Endothelial cell of umbilical vein (primary cell): ENCODE measurements at regions not wholly inside any gene's neighbourhood (a gene's known extent, or its start where the extent isn't known, plus 50 kb on each side); places are given as distances from the start of the nearest gene placed in this dataset.

Experiments used
- BruUV-seq: library from RNA; stranded (reverse); fragments of 400-500 nt; replicated peaks from 2 replicates; lab custom pipeline; 2021; lab: Mats Ljungman, UMichigan
- CTCF ChIA-PET: fragments of 300-600, 350-600 bp; sonication (Branson Sonifier 250); formaldehyde crosslinking; loops from one replicate; lab custom pipeline; 2021; ENCODE audit warnings: antibody characterized with exemption, inconsistent platforms; lab: Charles Lee
- POLR2A ChIA-PET: fragments of 300-600, 350-600 bp; sonication (Branson Sonifier 250); formaldehyde crosslinking; loops from one replicate; lab custom pipeline; 2021; ENCODE audit warnings: antibody characterized with exemption, inconsistent platforms; lab: Charles Lee
- DNase-seq: peaks from one replicate; pipeline ENCODE4 v3.0.0-alpha.2; 2011; ENCODE audit warnings: low read depth, low spot score
- FAIRE-seq: peaks from 2 replicates; lab custom pipeline; 2011; peaks lifted over from hg19 to GRCh38; lab: Jason Lieb, UNC
- H2AFZ ChIP-seq: 2 replicates; pipeline ENCODE4 v1.6.0; 2012; ENCODE audit warnings: low read depth, low read length, control low read depth, inconsistent platforms
- H3K27ac ChIP-seq: 2 replicates; pipeline ENCODE4 v1.5.1; 2011; ENCODE audit warnings: low read depth, mild to moderate bottlenecking, control low read depth, low read length, moderate library complexity; ENCODE audit not compliant: insufficient read depth
- H3K27me3 ChIP-seq, 2 experiments: 2 replicates each; pipeline versions ENCODE4 v1.6.0 to v1.6.1; 2011; ENCODE audit warnings: low read length in 2 of 2, mixed read lengths in 1 of 2; ENCODE audit not compliant: control insufficient read depth in 2 of 2, insufficient read depth in 2 of 2
- H3K36me3 ChIP-seq, 2 experiments: 2 replicates in 1 of 2; 3 replicates in 1 of 2; pipeline ENCODE4 v1.5.1; 2011; ENCODE audit warnings: low read length in 2 of 2, mild to moderate bottlenecking in 1 of 2, moderate library complexity in 1 of 2; ENCODE audit not compliant: control insufficient read depth in 2 of 2, insufficient read depth in 2 of 2; ENCODE audit errors: extremely low read depth in 1 of 2
- H3K4me1 ChIP-seq: 3 replicates; pipeline ENCODE4 v1.5.1; 2011; ENCODE audit warnings: mild to moderate bottlenecking, low read length; ENCODE audit not compliant: control insufficient read depth, insufficient read depth; ENCODE audit errors: extremely low read depth
- H3K4me2 ChIP-seq: 2 replicates; pipeline ENCODE4 v1.6.1; 2011; ENCODE audit warnings: low read length, control low read depth, mixed read lengths; ENCODE audit not compliant: insufficient read depth
- H3K4me3 ChIP-seq, 3 experiments: fragments of 200-600 bp in 1 of 3; sonication (generic), shearing (Covaris generic) in 1 of 3; replicated peaks in 1 of 3; 2 replicates each; pipeline ENCODE4 v1.5.1; 2011 to 2016; ENCODE audit warnings: control low read depth in 3 of 3, low read length in 3 of 3, mild to moderate bottlenecking in 2 of 3, inconsistent platforms in 1 of 3, low read depth in 1 of 3, moderate library complexity in 1 of 3; ENCODE audit not compliant: insufficient read depth in 1 of 3
- H3K79me2 ChIP-seq: 2 replicates; pipeline ENCODE4 v1.6.0; 2012; ENCODE audit warnings: low read length, inconsistent platforms; ENCODE audit not compliant: control insufficient read depth, insufficient read depth
- H3K9ac ChIP-seq: replicated peaks from 2 replicates; pipeline ENCODE3; 2011; ENCODE audit warnings: low read length, control low read depth; ENCODE audit not compliant: insufficient read depth; ENCODE audit errors: extremely low read depth
- H3K9me1 ChIP-seq: replicated peaks from 3 replicates; pipeline ENCODE4 v1.6.0; 2011; ENCODE audit warnings: mild to moderate bottlenecking, low read length; ENCODE audit not compliant: control insufficient read depth, insufficient read depth; ENCODE audit errors: extremely low read depth
- H3K9me3 ChIP-seq: replicated peaks from 2 replicates; pipeline ENCODE4 v1.5.1; 2012; ENCODE audit warnings: low read length, inconsistent platforms; ENCODE audit not compliant: control insufficient read depth, insufficient read depth
- H4K20me1 ChIP-seq: replicated peaks from 2 replicates; pipeline ENCODE3; 2011; ENCODE audit warnings: mild to moderate bottlenecking, low read length; ENCODE audit not compliant: control insufficient read depth, insufficient read depth; ENCODE audit errors: extremely low read depth
- CTCF ChIP-seq, 2 donors: IDR thresholded peaks; 1 replicate in 1 of 2; 2 replicates in 1 of 2; pipeline ENCODE4 v1.5.1; 2011; ENCODE audit warnings: low read length in 2 of 2, mild to moderate bottlenecking in 2 of 2, moderate library complexity in 2 of 2, control low read depth in 1 of 2, inconsistent platforms in 1 of 2, low read depth in 1 of 2; ENCODE audit not compliant: insufficient read depth in 1 of 2; ENCODE audit errors: extremely low read depth in 1 of 2
- EZH2 ChIP-seq: IDR thresholded peaks from 2 replicates; pipeline ENCODE4 v1.6.1; 2012; ENCODE audit warnings: borderline replicate concordance, low read depth, mild to moderate bottlenecking, moderate library complexity, low read length, inconsistent platforms; ENCODE audit not compliant: severe bottlenecking
- FOS ChIP-seq: IDR thresholded peaks from 2 replicates; pipeline ENCODE4 v1.6.1; 2011; ENCODE audit warnings: mild to moderate bottlenecking, low read length, moderate library complexity, borderline replicate concordance; ENCODE audit not compliant: insufficient read depth
- GATA2 ChIP-seq: IDR thresholded peaks from 2 replicates; pipeline ENCODE4 v1.7.0; 2011; ENCODE audit warnings: low read depth, mild to moderate bottlenecking, moderate library complexity, mixed read lengths, low read length; ENCODE audit not compliant: insufficient read length, insufficient read depth
- JUN ChIP-seq: IDR thresholded peaks from 2 replicates; pipeline ENCODE4 v1.6.1; 2011; ENCODE audit warnings: borderline replicate concordance, low read depth; ENCODE audit not compliant: insufficient read length, insufficient read depth
- MAX ChIP-seq: IDR thresholded peaks from 2 replicates; pipeline ENCODE4 v1.6.1; 2011; ENCODE audit not compliant: insufficient read depth, insufficient read length
- MYC ChIP-seq: IDR thresholded peaks from one replicate; pipeline ENCODE4 v1.6.1; 2011; ENCODE audit warnings: mild to moderate bottlenecking, low read depth, low read length
- POLR2A ChIP-seq: IDR thresholded peaks from 2 replicates; pipeline ENCODE4 v1.6.1; 2012; ENCODE audit warnings: low read depth, mild to moderate bottlenecking, control low read depth, low read length
- POLR2AphosphoS5 ChIP-seq: IDR thresholded peaks from 2 replicates; pipeline ENCODE4 v1.6.1; 2012; ENCODE audit warnings: low read depth, mild to moderate bottlenecking, control low read depth, low read length, moderate library complexity; ENCODE audit not compliant: insufficient read depth
- dilution Hi-C: fragments of 300-500 bp; cut with MboI; formaldehyde crosslinking; loops from one replicate; pipeline ENCODE4 v1.15.0; 2019; ENCODE audit warnings: low sequenced_read_pairs; ENCODE audit not compliant: extremely low pct_ligation_motif_present
- intact Hi-C: fragments of 100-400 bp; cut with micrococcal nuclease; formaldehyde crosslinking; loops from one replicate; pipeline ENCODE4 v1.10.0; 2022

GRCh38 chr15:62745621-62746225 lies 296.8 kb upstream of the TPM1 start:
- peaks cover 0 to 2% of the 10 kb centered on the region in 2 experiments for H3K27me3 ChIP-seq
- FAIRE-seq = no peak
- H3K36me3 ChIP-seq = no peaks in the 10 kb centered on the region
- no peaks in the 10 kb centered on the region for H3K9me3 ChIP-seq
- no peak overlapping the region for H3K27ac ChIP-seq
- no peaks in the 10 kb centered on the region for H3K9me1 ChIP-seq
- ChIA-PET CTCF (interaction anchor here (1.3 kb wide), 1 partner anchor 11 kb away, joined by 3 read pairs; no protein-coding TSS in a partner anchor), POLR2A (no interaction called here)
- no peak overlapping the region for H3K9ac ChIP-seq
- no peak overlapping the region for H3K4me3 ChIP-seq
- DNase-seq = no peak
- H3K4me2 ChIP-seq = no peak overlapping the region
- no peaks in the 10 kb centered on the region for H4K20me1 ChIP-seq
- no peaks in the 10 kb centered on the region for H3K4me1 ChIP-seq
- H2AFZ ChIP-seq = no peak overlapping the region
- dilution Hi-C loops = no loop called here
- H3K79me2 ChIP-seq = no peaks in the 10 kb centered on the region
- intact Hi-C loops = no loop called here
- BruUV-seq = no TSS peak
- no peak for TF ChIP-seq MYC
- no peak for TF ChIP-seq JUN
- TF ChIP-seq POLR2AphosphoS5 = no peak
- TF ChIP-seq MAX = no peak
- TF ChIP-seq POLR2A = no peak
- TF ChIP-seq CTCF (IDR thresholded peaks at IDR 0.05; ENCODE audit: extremely low read depth in 1 of 2, insufficient read depth in 1 of 2, low read depth in 1 of 2, low read length in 2 of 2) = no peak
- TF ChIP-seq EZH2 = no peak
- no peak for TF ChIP-seq FOS
- no peak for TF ChIP-seq GATA2
